ENCODE measurements at regions not wholly inside any gene's neighbourhood (a gene's known extent, or its start where the extent isn't known, plus 50 kb on each side); places are given as distances from the start of the nearest gene placed in this dataset.

- TF ChIP-seq CTCF (IDR thresholded peaks at IDR 0.05; ENCODE audit: low read length) (no peak), EZH2 (IDR thresholded peaks at IDR 0.05; ENCODE audit: borderline replicate concordance, low read length) (no peak)
Measured at GRCh38 chr5:103847060-103847459, 284.5 kb upstream of the NUDT12 start.
